Pancreas (tissue), 10 donors: ENCODE measurements at regions not wholly inside any gene's neighbourhood (a gene's known extent, or its start where the extent isn't known, plus 50 kb on each side); places are given as distances from the start of the nearest gene placed in this dataset.

Source experiments
- ATAC-seq, 4 donors: fragments of 200-7000 bp; cut with Tn5 transposase; one replicate each; pipeline versions ENCODE4 v1.8.0 to v1.9.1; 2020; ENCODE audit warnings: mild to moderate bottlenecking in 4 of 4, moderate library complexity in 4 of 4
- DNase-seq, 6 donors: peaks; one replicate each; pipeline ENCODE4 v3.0.0-alpha.2; 2020
- FAIRE-seq: peaks from 2 replicates; lab custom pipeline; 2012; peaks lifted over from hg19 to GRCh38; lab: Jason Lieb, UNC
- H3K27ac ChIP-seq, 4 donors: fragments of 200-600 bp; sonication (generic); 1 replicate in 3 of 4; 2 replicates in 1 of 4; pipeline versions ENCODE4 v1.5.0 to v1.8.0; 2020
- H3K27me3 ChIP-seq, 4 donors: fragments of 200-600 bp; one replicate each; pipeline ENCODE4 v1.8.0; 2021
- H3K36me3 ChIP-seq, 3 donors: fragments of 200-600 bp; sonication (generic) in 1 of 3; one replicate each; pipeline versions ENCODE4 v1.5.0 to v1.8.0; 2020 to 2021
- H3K4me1 ChIP-seq, 3 donors: fragments of 200-600 bp; one replicate each; pipeline ENCODE4 v1.8.0; 2021
- H3K4me3 ChIP-seq, 4 donors: fragments of 200-600 bp; sonication (generic) in 2 of 4; one replicate each; pipeline versions ENCODE4 v1.5.0 to v1.8.0; 2020 to 2021
- H3K9me3 ChIP-seq, 4 donors: fragments of 200-600 bp; one replicate each; pipeline ENCODE4 v1.8.0; 2021
- WGBS, 2 donors: extraction: QIAGEN DNeasy Blood & Tissue Kit; methylation state at CpG; one replicate each; pipeline ENCODE4 v1.1.7; 2013; 5-methylcytosine and 5-hydroxymethylcytosine counted together
- intact Hi-C, 3 donors: fragments of 100-400 bp; cut with DNase I; formaldehyde crosslinking; loops; one replicate each; pipeline versions ENCODE4 v1.11.1 to v1.14.2; 2022
- TF ChIP-seq, protein P1 (sequence below), 4 donors: fragments of 200-600 bp; sonication (generic) in 3 of 4; IDR thresholded peaks; one replicate each; pipeline versions ENCODE4 v1.5.0 to v1.8.0; 2021; ENCODE audit warnings: antibody characterized with exemption in 4 of 4
- donor health status: healthy with polysubstance abuse.
- donor health status: DM: no; HTN: no; CAD: no; lungs with moderate emphysema.
- donor health status: DM: no; HTN: no; CAD: no.
- donor health status: control.
- donor health status: control.
- donor health status: Bipolar disorder and iron deficiency.
- donor health status: DM: yes; HTN: yes; CAD: no.
- donor health status: DM: no; HTN: no; CAD: no.
- donor health status: DM: no; HTN: no; CAD: no.
- donor health status: DM: yes; HTN: yes; CAD: no.

DNA sequence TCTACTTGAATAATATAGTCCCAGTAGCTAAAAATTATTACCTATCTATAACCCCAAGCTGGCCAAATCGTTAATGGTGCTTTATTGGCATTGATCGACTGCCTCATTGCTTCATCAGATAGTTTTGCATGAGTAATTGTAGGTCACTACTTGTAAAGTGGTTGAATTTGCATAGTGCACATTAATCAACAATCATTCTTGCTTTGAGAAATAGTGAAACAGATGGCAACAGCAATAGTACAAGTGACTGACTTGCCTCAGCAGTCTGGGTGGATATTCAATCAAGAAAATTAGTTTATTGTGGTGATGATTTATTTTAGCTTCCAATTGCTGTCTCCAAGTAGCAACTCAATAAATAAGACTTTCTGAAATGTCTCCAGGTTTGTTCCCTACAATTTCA is 117.8 kb upstream of the NRXN1 start:
- TF ChIP-seq, protein P1, sequence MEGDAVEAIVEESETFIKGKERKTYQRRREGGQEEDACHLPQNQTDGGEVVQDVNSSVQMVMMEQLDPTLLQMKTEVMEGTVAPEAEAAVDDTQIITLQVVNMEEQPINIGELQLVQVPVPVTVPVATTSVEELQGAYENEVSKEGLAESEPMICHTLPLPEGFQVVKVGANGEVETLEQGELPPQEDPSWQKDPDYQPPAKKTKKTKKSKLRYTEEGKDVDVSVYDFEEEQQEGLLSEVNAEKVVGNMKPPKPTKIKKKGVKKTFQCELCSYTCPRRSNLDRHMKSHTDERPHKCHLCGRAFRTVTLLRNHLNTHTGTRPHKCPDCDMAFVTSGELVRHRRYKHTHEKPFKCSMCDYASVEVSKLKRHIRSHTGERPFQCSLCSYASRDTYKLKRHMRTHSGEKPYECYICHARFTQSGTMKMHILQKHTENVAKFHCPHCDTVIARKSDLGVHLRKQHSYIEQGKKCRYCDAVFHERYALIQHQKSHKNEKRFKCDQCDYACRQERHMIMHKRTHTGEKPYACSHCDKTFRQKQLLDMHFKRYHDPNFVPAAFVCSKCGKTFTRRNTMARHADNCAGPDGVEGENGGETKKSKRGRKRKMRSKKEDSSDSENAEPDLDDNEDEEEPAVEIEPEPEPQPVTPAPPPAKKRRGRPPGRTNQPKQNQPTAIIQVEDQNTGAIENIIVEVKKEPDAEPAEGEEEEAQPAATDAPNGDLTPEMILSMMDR (IDR thresholded peaks at IDR 0.05): no peak
- H3K4me1 ChIP-seq: no peaks in the 10 kb centered on the region
- no peak overlapping the region for H3K4me3 ChIP-seq
- H3K27me3 ChIP-seq: no peaks in the 10 kb centered on the region
- no peak overlapping the region for H3K27ac ChIP-seq
- intact Hi-C loops: no loop called here
- no peaks in the 10 kb centered on the region for H3K9me3 ChIP-seq
- 71 to 75% methylated on average over 2 of the region's 2 CpGs for WGBS, 2 donors
- FAIRE-seq (no peak), DNase-seq (no peak), ATAC-seq (no peak)
- H3K36me3 ChIP-seq: no peaks in the 10 kb centered on the region

DNA sequence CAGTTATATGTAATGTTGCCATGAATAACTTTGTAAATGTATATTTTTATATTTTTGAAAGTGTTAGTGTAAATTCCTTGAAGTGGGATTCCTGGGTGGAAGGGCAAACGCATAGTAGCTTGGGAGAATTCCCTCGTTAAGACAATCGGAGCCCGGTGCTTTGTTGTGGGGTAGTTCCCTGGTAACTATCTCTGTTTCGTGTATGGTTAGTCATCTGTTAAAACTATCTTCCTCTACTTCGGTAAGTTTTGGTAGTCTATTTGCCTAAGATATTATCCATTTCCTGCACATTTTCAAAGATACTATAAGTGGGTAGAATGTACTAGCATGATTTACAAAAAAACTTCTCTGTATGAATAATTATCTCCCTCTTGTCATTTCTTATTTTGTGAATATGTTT is 113.8 kb upstream of the NRXN1 start:
- Histone ChIP-seq H3K36me3 (no peaks in the 10 kb centered on the region), H3K4me3 (no peak overlapping the region), H3K4me1 (no peaks in the 10 kb centered on the region), H3K9me3 (peaks cover 0 to 3% (median 0%) of the 10 kb centered on the region in 4 donors), H3K27ac (no peak overlapping the region), H3K27me3 (no peaks in the 10 kb centered on the region)
- FAIRE-seq (no peak), DNase-seq (no peak), ATAC-seq (no peak)
- WGBS, 2 donors: 73 to 79% methylated on average over 6 of the region's 6 CpGs
- intact Hi-C loops: no loop called here
- TF ChIP-seq, protein P1 (IDR thresholded peaks at IDR 0.05): no peak

DNA sequence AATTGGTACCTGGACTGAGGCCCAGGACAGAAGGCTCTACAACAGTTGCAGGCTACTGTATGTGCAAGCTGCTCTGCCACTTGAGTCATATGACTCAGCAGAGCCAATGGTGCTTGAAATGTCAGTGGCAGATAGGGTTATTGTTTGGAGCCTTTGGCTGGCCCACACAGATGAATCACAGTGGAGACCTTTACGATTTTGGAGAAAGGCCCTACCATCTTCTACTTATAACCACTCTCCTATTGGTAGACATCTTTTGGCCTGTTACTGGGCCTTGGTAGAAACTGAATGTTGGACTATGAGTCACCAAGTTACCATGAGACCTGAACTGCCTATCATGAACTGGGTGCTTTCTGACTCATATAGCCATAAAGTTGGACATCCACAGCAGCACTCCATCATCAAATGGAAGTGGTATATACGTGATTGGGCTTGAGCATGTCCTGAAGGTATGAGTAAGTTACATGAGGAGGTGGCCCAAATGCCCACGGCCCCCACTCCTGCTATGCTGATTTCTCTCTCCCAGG is 88.9 kb upstream of the NRXN1 start:
- no peak for FAIRE-seq
- Histone ChIP-seq H3K4me1 (no peaks in the 10 kb centered on the region), H3K36me3 (no peaks in the 10 kb centered on the region), H3K27me3 (no peaks in the 10 kb centered on the region), H3K4me3 (no peak overlapping the region), H3K27ac (no peak overlapping the region), H3K9me3 (no peaks in the 10 kb centered on the region)
- TF ChIP-seq, protein P1 (IDR thresholded peaks at IDR 0.05): no peak
- no peak for ATAC-seq
- WGBS, 2 donors: 66 to 84% methylated on average over 3 of the region's 3 CpGs
- peak in 1 of 6 donors; percentile 12 for DNase-seq
- intact Hi-C loops: no loop called here

DNA sequence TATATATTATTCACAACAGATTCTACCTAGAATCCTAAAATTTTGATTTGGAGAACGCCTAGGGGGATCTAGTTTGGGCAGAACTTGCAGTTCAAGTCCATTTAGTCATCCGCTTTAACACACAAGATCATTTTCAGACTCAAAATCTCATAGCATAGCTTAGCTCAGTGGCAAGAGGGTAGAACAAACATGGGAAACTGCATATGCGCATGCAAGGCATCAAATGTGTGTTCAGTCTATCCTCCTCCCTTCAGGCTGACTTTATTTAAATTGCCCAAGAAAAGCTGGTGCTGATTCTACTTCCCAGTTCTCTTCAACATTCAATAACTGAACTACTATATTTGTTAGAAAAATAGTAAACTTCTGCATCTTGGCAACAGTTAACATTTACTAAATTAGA is 79.6 kb upstream of the NRXN1 start:
- no peak overlapping the region for H3K27ac ChIP-seq
- no peaks in the 10 kb centered on the region for H3K27me3 ChIP-seq
- no peaks in the 10 kb centered on the region for H3K4me1 ChIP-seq
- no peak for DNase-seq
- intact Hi-C loops: no loop called here
- no peak overlapping the region for H3K4me3 ChIP-seq
- TF ChIP-seq, protein P1 (IDR thresholded peaks at IDR 0.05): no peak
- WGBS, 2 donors: 87 to 91% methylated on average over 3 of the region's 3 CpGs
- FAIRE-seq: no peak
- ATAC-seq: no peak
- no peaks in the 10 kb centered on the region for H3K36me3 ChIP-seq
- H3K9me3 ChIP-seq: no peaks in the 10 kb centered on the region

DNA sequence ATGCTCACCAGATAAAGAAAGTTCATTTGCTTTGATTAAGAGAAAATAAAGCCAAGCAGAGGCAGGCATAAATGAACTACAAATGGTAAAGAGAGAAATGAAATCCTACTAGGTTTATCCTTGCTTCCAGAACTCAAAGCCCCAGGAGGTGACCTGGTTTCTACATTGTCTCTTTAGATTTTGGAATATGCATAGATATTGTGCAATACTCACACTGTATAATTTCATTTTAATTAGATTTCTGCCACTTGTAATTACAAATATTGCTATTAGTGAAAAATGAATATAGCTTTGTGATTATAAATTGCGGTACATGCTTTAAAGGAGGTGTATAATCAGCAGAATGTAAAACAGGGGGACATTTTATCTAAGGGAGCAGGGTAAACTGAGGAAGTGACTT is 76.9 kb upstream of the NRXN1 start:
- Histone ChIP-seq H3K36me3 (no peaks in the 10 kb centered on the region), H3K27me3 (no peaks in the 10 kb centered on the region), H3K4me3 (no peak overlapping the region), H3K27ac (no peak overlapping the region), H3K9me3 (no peaks in the 10 kb centered on the region), H3K4me1 (no peaks in the 10 kb centered on the region)
- WGBS, 2 donors: 95 to 98% methylated on average over 1 of the region's 1 CpG
- DNase-seq: no peak
- no peak for FAIRE-seq
- no peak for ATAC-seq
- TF ChIP-seq, protein P1 (IDR thresholded peaks at IDR 0.05): no peak
- intact Hi-C loops: no loop called here
